ENCODE measurements at regions not wholly inside any gene's neighbourhood (a gene's known extent, or its start where the extent isn't known, plus 50 kb on each side); places are given as distances from the start of the nearest gene placed in this dataset.

DNA sequence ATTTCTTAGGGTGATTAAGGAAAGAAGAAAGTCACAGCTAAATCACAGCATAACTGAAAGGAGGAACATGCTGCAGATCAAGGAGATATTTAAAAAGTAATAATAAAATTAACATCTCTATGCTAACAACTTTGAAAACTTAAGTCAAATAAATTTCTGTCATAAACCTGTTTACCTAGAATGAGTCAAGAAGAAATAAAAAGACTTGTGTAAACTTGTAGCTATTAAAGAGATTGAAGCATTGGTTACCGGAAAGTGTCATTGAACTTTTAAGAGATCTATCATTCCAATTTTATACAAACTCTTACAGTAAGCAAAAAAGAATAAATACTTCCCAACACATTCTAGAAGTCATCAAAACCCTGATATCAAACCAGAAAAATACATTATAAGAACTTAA lies 520.1 kb upstream of the SYT4 start:
- Histone ChIP-seq H3K4me2 (ENCODE audit: insufficient read depth, low read length, poor library complexity, severe bottlenecking) (no peak overlapping the region), H2BK120ac (ENCODE audit: low read depth, low read length) (no peak overlapping the region), H4K91ac (ENCODE audit: low read depth, low read length, poor library complexity) (no peak overlapping the region), H4K8ac (ENCODE audit: low read depth, low read length) (no peak overlapping the region), H3K18ac (ENCODE audit: low read length) (no peak overlapping the region), H2BK15ac (ENCODE audit: low read length) (no peak overlapping the region), H3K36me3 (replicated peaks in 1 of 2; ENCODE audit: control insufficient read depth in 2 of 2, insufficient read depth in 2 of 2, low read length in 2 of 2) (no peaks in the 10 kb centered on the region), H3K79me1 (ENCODE audit: low read depth, low read length) (no peaks in the 10 kb centered on the region), H2BK12ac (ENCODE audit: low read length) (no peak overlapping the region), H2AFZ (ENCODE audit: low read length) (no peak overlapping the region), H3K23ac (ENCODE audit: low read depth, low read length, poor library complexity) (no peak overlapping the region), H2AK5ac (ENCODE audit: low read depth, low read length) (no peak overlapping the region), H3K9me3 (replicated peaks in 1 of 2; ENCODE audit: control insufficient read depth in 2 of 2, insufficient read depth in 1 of 2, low read depth in 1 of 2, low read length in 2 of 2) (no peaks in the 10 kb centered on the region), H3K4me1 (ENCODE audit: control insufficient read depth in 2 of 2, insufficient read depth in 1 of 2, low read depth in 1 of 2, low read length in 2 of 2) (no peaks in the 10 kb centered on the region), H3K4me3 (ENCODE audit: low read length in 2 of 2) (no peak overlapping the region), H3K27me3 (ENCODE audit: control insufficient read depth in 3 of 3, insufficient read depth in 3 of 3, low read depth in 1 of 3, low read length in 3 of 3) (no peaks in the 10 kb centered on the region), H3K27ac (replicated peaks; ENCODE audit: low read length) (no peak overlapping the region), H3K4ac (ENCODE audit: low read length) (no peak overlapping the region), H3K9ac (ENCODE audit: low read depth, low read length, poor library complexity) (no peak overlapping the region), H2BK5ac (ENCODE audit: low read length) (no peak overlapping the region), H3K14ac (ENCODE audit: low read length) (no peak overlapping the region)
- no CpG with 5 or more reads among the region's 1 CpG for WGBS, 2 donors (ENCODE audit: extremely low coverage in 2 of 2, insufficient read length in 2 of 2, insufficient replicate concordance in 1 of 2)
- DNase-seq (ENCODE audit: low spot score): no peak

DNA sequence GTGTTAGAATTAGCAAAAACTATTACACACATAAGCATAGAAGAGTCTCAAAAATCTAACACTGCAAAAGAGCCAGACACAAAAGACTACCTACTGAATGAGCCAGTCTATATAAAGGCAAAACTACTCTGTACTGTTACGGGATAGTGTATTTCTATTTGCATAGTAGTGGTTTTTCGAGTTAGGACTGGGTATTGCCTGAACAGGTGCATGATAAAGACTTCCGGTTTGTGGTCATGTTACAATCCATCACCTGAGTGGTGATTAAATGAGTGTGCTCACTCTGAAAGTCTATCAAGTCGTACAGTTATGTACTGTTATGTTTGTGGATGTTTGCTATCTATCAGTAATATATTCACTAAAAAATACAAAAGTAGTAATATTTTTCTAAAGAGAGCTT lies 523.3 kb upstream of the SYT4 start:
- H2BK5ac ChIP-seq (ENCODE audit: low read length): no peak overlapping the region
- no peaks in the 10 kb centered on the region for H3K79me1 ChIP-seq (ENCODE audit: low read depth, low read length)
- H2BK120ac ChIP-seq (ENCODE audit: low read depth, low read length): no peak overlapping the region
- H3K4me1 ChIP-seq (ENCODE audit: control insufficient read depth in 2 of 2, insufficient read depth in 1 of 2, low read depth in 1 of 2, low read length in 2 of 2): no peaks in the 10 kb centered on the region
- DNase-seq (ENCODE audit: low spot score): no peak
- no peak overlapping the region for H3K27ac ChIP-seq (replicated peaks; ENCODE audit: low read length)
- H2BK12ac ChIP-seq (ENCODE audit: low read length): no peak overlapping the region
- no peak overlapping the region for H4K91ac ChIP-seq (ENCODE audit: low read depth, low read length, poor library complexity)
- WGBS, 2 donors (ENCODE audit: extremely low coverage in 2 of 2, insufficient read length in 2 of 2, insufficient replicate concordance in 1 of 2): no CpG with 5 or more reads among the region's 4 CpGs
- H2AK5ac ChIP-seq (ENCODE audit: low read depth, low read length): no peak overlapping the region
- H3K4ac ChIP-seq (ENCODE audit: low read length): no peak overlapping the region
- no peak overlapping the region for H3K4me2 ChIP-seq (ENCODE audit: insufficient read depth, low read length, poor library complexity, severe bottlenecking)
- no peak overlapping the region for H3K9ac ChIP-seq (ENCODE audit: low read depth, low read length, poor library complexity)
- no peak overlapping the region for H3K4me3 ChIP-seq (ENCODE audit: low read length in 2 of 2)
- H3K18ac ChIP-seq (ENCODE audit: low read length): no peak overlapping the region
- no peaks in the 10 kb centered on the region for H3K36me3 ChIP-seq (replicated peaks in 1 of 2; ENCODE audit: control insufficient read depth in 2 of 2, insufficient read depth in 2 of 2, low read length in 2 of 2)
- peaks cover 0 to 2% of the 10 kb centered on the region in 2 donors for H3K9me3 ChIP-seq (replicated peaks in 1 of 2; ENCODE audit: control insufficient read depth in 2 of 2, insufficient read depth in 1 of 2, low read depth in 1 of 2, low read length in 2 of 2)
- H3K14ac ChIP-seq (ENCODE audit: low read length): no peak overlapping the region
- no peak overlapping the region for H2AFZ ChIP-seq (ENCODE audit: low read length)
- no peak overlapping the region for H3K23ac ChIP-seq (ENCODE audit: low read depth, low read length, poor library complexity)
- no peak overlapping the region for H2BK15ac ChIP-seq (ENCODE audit: low read length)
- H4K8ac ChIP-seq (ENCODE audit: low read depth, low read length): no peak overlapping the region
- H3K27me3 ChIP-seq (ENCODE audit: control insufficient read depth in 3 of 3, insufficient read depth in 3 of 3, low read depth in 1 of 3, low read length in 3 of 3): no peaks in the 10 kb centered on the region

GRCh38 chr18:43805646-43806194 lies 528.4 kb upstream of the SYT4 start:
- Histone ChIP-seq H3K27ac (replicated peaks; ENCODE audit: low read length) (no peak overlapping the region), H2BK15ac (ENCODE audit: low read length) (no peak overlapping the region), H3K9ac (ENCODE audit: low read depth, low read length, poor library complexity) (no peak overlapping the region), H2AK5ac (ENCODE audit: low read depth, low read length) (no peak overlapping the region), H3K14ac (ENCODE audit: low read length) (no peak overlapping the region), H3K36me3 (replicated peaks in 1 of 2; ENCODE audit: control insufficient read depth in 2 of 2, insufficient read depth in 2 of 2, low read length in 2 of 2) (no peaks in the 10 kb centered on the region), H4K8ac (ENCODE audit: low read depth, low read length) (no peak overlapping the region), H2BK12ac (ENCODE audit: low read length) (no peak overlapping the region), H2BK5ac (ENCODE audit: low read length) (no peak overlapping the region), H3K18ac (ENCODE audit: low read length) (no peak overlapping the region), H2BK120ac (ENCODE audit: low read depth, low read length) (no peak overlapping the region), H3K4me2 (ENCODE audit: insufficient read depth, low read length, poor library complexity, severe bottlenecking) (no peak overlapping the region), H3K4me3 (ENCODE audit: low read length in 2 of 2) (no peak overlapping the region), H4K91ac (ENCODE audit: low read depth, low read length, poor library complexity) (no peak overlapping the region), H3K4me1 (ENCODE audit: control insufficient read depth in 2 of 2, insufficient read depth in 1 of 2, low read depth in 1 of 2, low read length in 2 of 2) (no peaks in the 10 kb centered on the region), H3K4ac (ENCODE audit: low read length) (no peak overlapping the region), H3K23ac (ENCODE audit: low read depth, low read length, poor library complexity) (no peak overlapping the region), H2AFZ (ENCODE audit: low read length) (peak overlapping the region; percentile 12), H3K9me3 (replicated peaks in 1 of 2; ENCODE audit: control insufficient read depth in 2 of 2, insufficient read depth in 1 of 2, low read depth in 1 of 2, low read length in 2 of 2) (peaks cover 0 to 2% of the 10 kb centered on the region in 2 donors), H3K79me1 (ENCODE audit: low read depth, low read length) (no peaks in the 10 kb centered on the region), H3K27me3 (ENCODE audit: control insufficient read depth in 3 of 3, insufficient read depth in 3 of 3, low read depth in 1 of 3, low read length in 3 of 3) (no peaks in the 10 kb centered on the region)
- no CpG with 5 or more reads among the region's 5 CpGs for WGBS, 2 donors (ENCODE audit: extremely low coverage in 2 of 2, insufficient read length in 2 of 2, insufficient replicate concordance in 1 of 2)
- no peak for DNase-seq (ENCODE audit: low spot score)

DNA sequence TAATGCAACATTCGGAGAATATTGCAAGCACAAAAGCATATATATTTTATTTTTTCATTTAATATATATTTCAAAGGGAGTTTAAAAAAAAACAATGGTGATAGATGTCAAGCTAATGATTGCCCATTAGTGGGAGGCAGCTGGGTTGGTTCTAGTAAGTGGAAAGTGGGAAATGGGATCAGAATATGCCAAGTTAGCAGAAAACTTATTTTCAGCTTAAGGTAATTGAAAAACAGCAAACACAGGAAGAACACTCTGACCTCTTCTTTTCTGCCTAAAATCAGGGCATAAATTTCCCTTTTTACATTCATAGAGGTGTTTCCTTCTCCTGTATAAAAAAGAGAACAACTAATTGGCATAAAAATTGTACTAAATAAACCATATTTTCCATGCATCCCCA lies 535.3 kb upstream of the SYT4 start:
- H3K79me1 ChIP-seq (ENCODE audit: low read depth, low read length): no peaks in the 10 kb centered on the region
- H4K8ac ChIP-seq (ENCODE audit: low read depth, low read length): no peak overlapping the region
- no peak overlapping the region for H2BK12ac ChIP-seq (ENCODE audit: low read length)
- H3K36me3 ChIP-seq (replicated peaks in 1 of 2; ENCODE audit: control insufficient read depth in 2 of 2, insufficient read depth in 2 of 2, low read length in 2 of 2): no peaks in the 10 kb centered on the region
- H3K27me3 ChIP-seq (ENCODE audit: control insufficient read depth in 3 of 3, insufficient read depth in 3 of 3, low read depth in 1 of 3, low read length in 3 of 3): no peaks in the 10 kb centered on the region
- H2AK5ac ChIP-seq (ENCODE audit: low read depth, low read length): no peak overlapping the region
- H3K4me3 ChIP-seq (ENCODE audit: low read length in 2 of 2): no peak overlapping the region
- no peaks in the 10 kb centered on the region for H3K9me3 ChIP-seq (replicated peaks in 1 of 2; ENCODE audit: control insufficient read depth in 2 of 2, insufficient read depth in 1 of 2, low read depth in 1 of 2, low read length in 2 of 2)
- no peak overlapping the region for H2BK15ac ChIP-seq (ENCODE audit: low read length)
- no peak overlapping the region for H3K18ac ChIP-seq (ENCODE audit: low read length)
- H3K4me2 ChIP-seq (ENCODE audit: insufficient read depth, low read length, poor library complexity, severe bottlenecking): no peak overlapping the region
- no peak overlapping the region for H4K91ac ChIP-seq (ENCODE audit: low read depth, low read length, poor library complexity)
- H3K14ac ChIP-seq (ENCODE audit: low read length): no peak overlapping the region
- no peak for DNase-seq (ENCODE audit: low spot score)
- no peak overlapping the region for H2BK5ac ChIP-seq (ENCODE audit: low read length)
- no CpG with 5 or more reads among the region's 1 CpG for WGBS, 2 donors (ENCODE audit: extremely low coverage in 2 of 2, insufficient read length in 2 of 2, insufficient replicate concordance in 1 of 2)
- H3K27ac ChIP-seq (replicated peaks; ENCODE audit: low read length): no peak overlapping the region
- no peak overlapping the region for H2BK120ac ChIP-seq (ENCODE audit: low read depth, low read length)
- H3K4me1 ChIP-seq (ENCODE audit: control insufficient read depth in 2 of 2, insufficient read depth in 1 of 2, low read depth in 1 of 2, low read length in 2 of 2): no peaks in the 10 kb centered on the region
- no peak overlapping the region for H3K23ac ChIP-seq (ENCODE audit: low read depth, low read length, poor library complexity)
- H3K4ac ChIP-seq (ENCODE audit: low read length): no peak overlapping the region
- no peak overlapping the region for H3K9ac ChIP-seq (ENCODE audit: low read depth, low read length, poor library complexity)
- no peak overlapping the region for H2AFZ ChIP-seq (ENCODE audit: low read length)
